Transverse colon (tissue), 4 donors: ENCODE measurements at regions not wholly inside any gene's neighbourhood (a gene's known extent, or its start where the extent isn't known, plus 50 kb on each side); places are given as distances from the start of the nearest gene placed in this dataset.

Experiments used
- POLR2A ChIP-seq: fragments of 450-650 bp; IDR thresholded peaks from one replicate; pipeline ENCODE4 v1.6.1; 2016; ENCODE audit warnings: antibody characterized with exemption, mild to moderate bottlenecking, moderate library complexity
- POLR2AphosphoS5 ChIP-seq, 3 donors: sonication (generic); formaldehyde crosslinking; IDR thresholded peaks; one replicate each; pipeline ENCODE4 v1.6.1; 2016; ENCODE audit warnings: antibody characterized with exemption in 3 of 3
- TF ChIP-seq, protein P1 (sequence below), 5 experiments: fragments of 200-600 bp in 3 of 5; fragments of 450-650 bp in 2 of 5; sonication (generic) in 3 of 5; IDR thresholded peaks; 1 replicate in 2 of 5; 2 replicates in 3 of 5; pipeline ENCODE4 v1.5.1; 2016 to 2017; ENCODE audit warnings: antibody characterized with exemption in 5 of 5, inconsistent platforms in 3 of 5, mild to moderate bottlenecking in 2 of 5, moderate library complexity in 1 of 5

DNA sequence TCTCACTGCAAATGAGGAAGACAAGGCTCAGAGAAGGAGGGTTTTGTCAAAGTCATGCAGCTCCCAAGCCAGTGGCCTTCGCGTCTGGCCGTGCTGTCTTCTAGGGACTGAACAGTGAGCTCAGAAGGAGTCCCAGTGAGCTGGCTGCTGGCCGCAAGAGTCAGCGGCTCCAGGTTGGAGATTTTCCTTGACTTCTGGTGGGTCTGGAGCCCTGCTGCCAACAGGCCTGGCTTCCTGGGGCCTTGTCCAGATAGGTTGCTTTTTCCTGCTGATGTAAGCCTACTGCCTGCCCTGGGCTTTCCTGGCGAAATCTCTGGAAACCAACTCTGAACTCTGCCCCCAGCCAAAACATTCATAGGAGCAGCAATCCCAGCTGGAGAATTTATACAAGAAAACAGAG, 272.7 kb upstream of the CADM1 start:
- TF ChIP-seq, protein P1, sequence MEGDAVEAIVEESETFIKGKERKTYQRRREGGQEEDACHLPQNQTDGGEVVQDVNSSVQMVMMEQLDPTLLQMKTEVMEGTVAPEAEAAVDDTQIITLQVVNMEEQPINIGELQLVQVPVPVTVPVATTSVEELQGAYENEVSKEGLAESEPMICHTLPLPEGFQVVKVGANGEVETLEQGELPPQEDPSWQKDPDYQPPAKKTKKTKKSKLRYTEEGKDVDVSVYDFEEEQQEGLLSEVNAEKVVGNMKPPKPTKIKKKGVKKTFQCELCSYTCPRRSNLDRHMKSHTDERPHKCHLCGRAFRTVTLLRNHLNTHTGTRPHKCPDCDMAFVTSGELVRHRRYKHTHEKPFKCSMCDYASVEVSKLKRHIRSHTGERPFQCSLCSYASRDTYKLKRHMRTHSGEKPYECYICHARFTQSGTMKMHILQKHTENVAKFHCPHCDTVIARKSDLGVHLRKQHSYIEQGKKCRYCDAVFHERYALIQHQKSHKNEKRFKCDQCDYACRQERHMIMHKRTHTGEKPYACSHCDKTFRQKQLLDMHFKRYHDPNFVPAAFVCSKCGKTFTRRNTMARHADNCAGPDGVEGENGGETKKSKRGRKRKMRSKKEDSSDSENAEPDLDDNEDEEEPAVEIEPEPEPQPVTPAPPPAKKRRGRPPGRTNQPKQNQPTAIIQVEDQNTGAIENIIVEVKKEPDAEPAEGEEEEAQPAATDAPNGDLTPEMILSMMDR (IDR thresholded peaks at IDR 0.05): no peak
- no peak for TF ChIP-seq POLR2A
- TF ChIP-seq POLR2AphosphoS5 (IDR thresholded peaks at IDR 0.05): no peak
